NCI-H1436 treated with DMSO at 0.1 percent for 48 hours (cell line): ENCODE measurements at regions not wholly inside any gene's neighbourhood (a gene's known extent, or its start where the extent isn't known, plus 50 kb on each side); places are given as distances from the start of the nearest gene placed in this dataset.
"Not testable (repeated sequence)": the region's sequence is repeated elsewhere in the genome, so short reads cannot be mapped to it uniquely, and the experiment has no call there.

Source experiments
- DNase-seq: peaks from one replicate; lab custom pipeline; 2025; lab: John Stamatoyannopoulos, UW

DNA sequence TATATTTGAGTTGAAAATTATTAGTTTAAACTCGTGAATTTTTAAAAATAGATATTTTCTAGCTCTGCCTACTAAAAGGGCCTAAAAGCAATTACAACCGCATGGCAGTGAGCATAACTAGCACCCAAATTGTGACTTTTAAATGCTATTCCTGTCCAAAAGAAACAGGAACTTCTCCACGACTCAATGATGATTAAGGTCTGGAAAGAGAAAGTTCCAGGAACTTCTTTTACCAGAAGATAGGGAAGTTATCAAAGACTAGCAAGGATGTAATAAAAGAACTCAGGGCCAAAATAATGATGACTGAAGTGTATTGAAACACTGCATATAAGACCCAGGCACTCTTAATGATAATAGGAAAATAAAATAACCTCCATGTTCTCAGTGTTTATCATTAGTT lies 313.0 kb downstream of the PLPP3 start:
- DNase-seq: no peak

DNA sequence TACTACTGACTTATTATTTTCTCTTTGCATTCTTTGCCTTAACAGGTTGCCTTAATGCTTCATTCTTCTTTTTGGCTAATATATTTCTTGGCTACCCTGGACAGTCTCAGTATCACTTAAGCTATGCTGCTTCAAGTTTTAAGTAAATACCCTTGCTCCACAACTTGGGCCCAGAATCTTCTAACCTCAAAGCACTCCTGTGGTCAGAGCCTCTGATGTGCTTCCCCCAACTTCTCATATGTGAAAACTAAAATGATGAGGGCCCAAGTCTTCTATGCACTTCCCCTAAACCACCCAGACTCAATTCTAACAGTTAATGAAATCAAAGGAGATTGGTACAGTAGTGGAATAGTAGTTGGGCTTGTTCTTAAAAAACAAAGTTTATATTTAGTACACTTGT lies 314.1 kb downstream of the PLPP3 start:
- DNase-seq: no peak

GRCh38 chr1:56263908-56264307 lies 315.5 kb downstream of the PLPP3 start:
- DNase-seq: no peak

GRCh38 chr1:56258371-56258770 lies 321.0 kb downstream of the PLPP3 start:
- DNase-seq: no peak

- no peak for DNase-seq
Measured at GRCh38 chr1:56257726-56258125, 321.6 kb downstream of the PLPP3 start.

DNA sequence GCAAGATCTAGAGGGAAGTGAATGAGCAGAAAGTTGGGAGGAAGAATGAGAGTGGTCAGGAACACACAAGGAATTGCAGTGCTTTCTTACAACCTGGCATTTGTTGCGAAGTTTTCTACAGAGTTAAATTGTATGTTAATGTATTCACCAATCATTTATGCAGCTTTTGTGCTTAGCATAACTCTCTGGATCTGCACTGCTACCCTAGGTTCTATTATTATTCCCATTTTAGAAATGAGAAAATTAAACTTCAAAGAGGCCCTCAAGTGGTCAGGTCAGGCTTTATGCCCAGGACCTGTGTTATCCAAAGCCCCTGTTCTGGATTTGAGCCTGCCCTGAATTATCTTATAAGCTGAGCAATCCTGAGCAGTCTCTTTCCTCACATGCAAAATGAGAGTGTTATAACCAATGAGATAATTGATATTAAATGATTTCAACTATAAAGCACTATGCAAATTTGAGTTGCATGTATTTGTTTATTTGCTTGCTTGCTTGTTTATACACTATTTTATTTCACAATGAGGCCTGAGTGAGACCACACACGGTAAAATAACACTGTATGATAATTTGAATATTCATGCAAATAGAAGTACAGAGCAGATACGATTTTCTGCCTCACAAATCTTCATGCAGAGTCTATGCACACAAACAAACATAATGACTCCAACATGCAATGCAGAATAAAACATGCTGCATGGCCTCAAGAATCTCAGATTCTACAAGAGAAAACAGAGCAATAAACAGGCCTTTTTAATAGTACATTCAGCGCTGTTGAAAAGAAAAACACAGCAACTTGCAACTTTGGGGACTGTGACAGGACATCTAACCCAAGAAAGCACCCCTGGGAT lies 323.0 kb downstream of the PLPP3 start:
- no peak for DNase-seq

DNA sequence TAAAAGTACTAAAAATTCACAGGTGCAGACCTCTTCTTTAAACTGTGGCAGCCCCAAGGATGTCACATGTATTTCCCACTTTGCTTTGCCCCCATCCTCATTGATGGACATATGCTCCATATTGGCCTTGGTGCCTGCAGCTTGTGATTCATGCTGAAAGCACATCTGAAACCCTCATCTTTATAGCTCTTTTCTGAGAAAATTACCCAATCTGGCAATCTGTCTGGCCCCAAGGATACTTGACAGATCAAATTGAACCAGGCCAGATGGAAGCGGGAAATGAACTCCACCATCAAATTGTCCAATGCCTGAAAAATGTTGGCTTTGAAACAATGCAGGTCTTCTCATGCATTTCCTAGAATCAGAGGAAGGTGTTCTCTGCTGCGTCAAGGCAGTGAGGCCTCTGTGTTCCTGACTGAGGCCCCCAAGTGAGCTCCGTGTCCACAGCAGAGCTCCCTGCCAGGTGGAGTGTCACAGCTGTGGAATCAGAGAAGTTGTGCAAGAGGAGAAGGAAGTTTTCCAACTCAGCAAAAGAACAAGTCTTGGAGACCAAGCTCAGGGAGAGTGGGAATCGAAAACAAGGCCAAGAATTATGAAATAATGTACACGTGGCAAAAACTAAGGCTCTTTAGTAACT lies 323.7 kb downstream of the PLPP3 start:
- DNase-seq: no peak

DNA sequence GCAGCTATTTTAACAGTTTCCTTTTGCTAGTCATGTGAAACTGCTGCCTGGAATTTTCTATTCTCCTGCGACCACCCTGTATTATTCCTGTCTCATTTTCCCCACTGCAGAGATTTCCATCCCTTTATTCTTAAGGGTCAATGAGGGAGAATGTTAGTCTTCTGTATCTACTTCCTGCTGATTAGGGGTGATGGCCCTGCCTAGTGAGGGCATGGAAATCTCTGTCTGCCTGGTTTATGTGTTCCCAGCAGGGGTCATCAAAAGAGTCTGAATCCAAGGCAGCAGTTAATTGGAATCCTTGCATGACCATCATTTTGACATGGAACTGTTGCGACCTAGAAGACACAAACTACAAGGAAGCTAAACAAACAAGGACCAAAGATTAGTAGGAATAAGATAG lies 325.2 kb downstream of the PLPP3 start:
- no peak for DNase-seq

DNA sequence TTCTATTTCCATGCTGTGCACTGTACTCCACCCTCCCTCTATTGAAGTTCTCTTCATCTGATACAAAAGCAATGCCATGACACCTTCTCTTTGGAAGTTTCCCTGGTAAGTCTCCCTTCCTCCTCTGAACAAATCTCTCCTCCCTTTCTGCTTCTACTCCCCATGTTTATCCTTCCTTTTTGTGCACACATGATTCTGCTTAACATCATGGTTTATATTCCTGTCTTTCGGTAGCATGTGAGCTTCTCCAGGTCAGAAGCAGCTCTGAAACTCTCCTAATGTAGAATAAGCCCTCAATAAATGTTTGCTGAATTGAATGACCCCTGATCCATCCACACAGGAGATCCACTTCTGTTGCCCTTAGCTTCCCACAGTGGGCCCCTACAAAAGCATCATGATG lies 328.6 kb downstream of the PLPP3 start:
- DNase-seq: no peak

DNA sequence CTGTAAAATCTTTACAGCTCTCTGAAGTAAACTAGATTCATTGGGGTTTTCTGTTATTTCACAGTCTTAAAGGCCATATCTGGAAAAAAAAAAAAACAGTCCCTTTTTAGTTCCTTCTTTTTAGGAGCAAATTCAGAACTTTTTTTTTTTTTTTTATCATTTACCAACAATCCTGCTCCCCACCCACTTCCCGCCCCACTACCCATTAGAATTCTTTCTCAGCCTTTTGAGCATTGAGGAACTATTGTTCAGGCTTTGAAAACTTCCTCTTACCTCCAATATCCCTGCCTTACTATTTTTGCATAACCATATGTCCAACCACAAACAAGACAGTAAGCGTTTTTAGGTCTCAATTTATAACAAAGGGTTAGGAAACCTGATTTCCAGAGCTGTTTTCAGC lies 330.1 kb downstream of the PLPP3 start:
- no peak for DNase-seq

GRCh38 chr1:56248138-56248537 lies 331.2 kb downstream of the PLPP3 start:
- DNase-seq: no peak

DNA sequence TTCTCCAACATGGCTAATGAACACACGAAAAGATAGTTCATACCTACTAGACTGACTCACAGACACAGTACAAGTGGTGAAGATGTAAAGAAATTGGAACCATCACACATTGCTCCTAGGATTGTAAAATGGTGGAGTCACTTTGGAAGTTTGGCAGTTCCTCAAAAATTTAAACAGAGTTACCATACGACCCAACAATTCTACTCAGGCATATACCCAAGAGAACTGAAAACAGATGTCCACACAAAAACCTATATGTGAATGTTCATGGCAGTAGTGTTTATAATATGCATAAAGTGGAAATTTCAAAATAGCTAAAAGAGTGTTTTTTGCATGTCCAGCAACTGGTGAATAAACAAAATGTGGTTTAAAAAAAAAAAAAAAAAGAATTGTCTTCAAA lies 332.6 kb downstream of the PLPP3 start:
- not testable (repeated sequence) for DNase-seq

DNA sequence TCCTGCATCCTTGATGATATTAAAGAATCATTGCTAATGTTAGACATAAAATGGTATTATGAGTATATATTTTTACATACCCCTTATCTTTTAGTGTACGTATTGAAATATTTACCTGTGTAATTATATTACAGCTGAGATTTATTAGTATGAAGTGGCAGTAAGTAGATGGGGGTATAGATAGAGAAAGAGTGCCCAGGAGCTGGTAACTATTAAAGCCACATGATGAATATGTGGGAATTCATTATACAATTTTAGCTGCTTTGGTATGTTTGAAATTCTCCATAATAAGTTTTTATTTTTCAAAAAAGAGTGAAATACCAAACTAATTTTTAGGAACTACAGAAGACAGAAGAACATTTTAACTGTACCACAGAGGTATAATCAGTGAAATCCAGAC lies 339.0 kb downstream of the PLPP3 start:
- no peak for DNase-seq

DNA sequence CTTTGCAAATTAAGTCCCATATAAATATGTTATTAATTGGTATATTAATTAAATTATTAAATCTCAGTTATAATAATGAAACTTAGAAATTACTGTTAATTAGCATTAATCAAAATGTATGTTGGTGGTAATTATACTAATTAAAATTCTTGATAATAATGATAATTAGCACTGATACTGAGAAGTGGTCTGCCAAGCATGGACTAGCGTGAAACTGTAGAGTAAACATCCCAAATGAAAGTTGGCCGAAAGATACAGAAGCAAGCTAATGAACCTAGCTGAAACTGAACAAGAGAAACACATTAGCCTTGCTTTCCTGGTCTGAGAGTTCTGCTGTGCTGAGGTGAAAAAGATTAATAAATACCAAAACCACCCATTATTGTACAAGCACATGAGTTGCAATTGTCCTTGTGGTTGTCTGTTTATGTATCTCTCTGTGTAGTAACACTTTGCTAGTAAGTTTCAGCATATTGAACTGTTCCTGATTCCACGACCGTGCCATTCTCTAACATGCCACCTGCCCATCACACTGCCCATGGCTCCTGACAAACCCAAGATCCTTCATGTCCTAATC lies 341.8 kb downstream of the PLPP3 start:
- DNase-seq: no peak

DNA sequence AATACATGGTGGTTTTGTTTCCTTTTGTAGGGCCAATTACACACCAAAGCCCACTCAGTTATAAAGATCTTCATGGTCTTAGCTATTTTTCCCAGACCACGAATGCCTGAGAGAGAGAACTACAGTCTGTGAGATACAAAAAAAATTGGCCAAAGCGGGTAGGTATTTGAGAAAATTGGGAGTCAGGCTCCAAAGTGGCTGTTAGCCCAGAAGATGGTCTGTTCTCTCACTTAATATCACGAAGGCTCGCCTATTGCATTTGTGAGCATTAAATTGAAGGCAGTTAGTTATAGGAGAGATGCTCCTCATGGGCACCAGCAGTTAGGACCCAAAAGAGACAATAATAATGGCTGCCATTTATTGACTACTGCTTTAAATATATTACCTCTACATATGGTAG lies 342.7 kb downstream of the PLPP3 start:
- no peak for DNase-seq

DNA sequence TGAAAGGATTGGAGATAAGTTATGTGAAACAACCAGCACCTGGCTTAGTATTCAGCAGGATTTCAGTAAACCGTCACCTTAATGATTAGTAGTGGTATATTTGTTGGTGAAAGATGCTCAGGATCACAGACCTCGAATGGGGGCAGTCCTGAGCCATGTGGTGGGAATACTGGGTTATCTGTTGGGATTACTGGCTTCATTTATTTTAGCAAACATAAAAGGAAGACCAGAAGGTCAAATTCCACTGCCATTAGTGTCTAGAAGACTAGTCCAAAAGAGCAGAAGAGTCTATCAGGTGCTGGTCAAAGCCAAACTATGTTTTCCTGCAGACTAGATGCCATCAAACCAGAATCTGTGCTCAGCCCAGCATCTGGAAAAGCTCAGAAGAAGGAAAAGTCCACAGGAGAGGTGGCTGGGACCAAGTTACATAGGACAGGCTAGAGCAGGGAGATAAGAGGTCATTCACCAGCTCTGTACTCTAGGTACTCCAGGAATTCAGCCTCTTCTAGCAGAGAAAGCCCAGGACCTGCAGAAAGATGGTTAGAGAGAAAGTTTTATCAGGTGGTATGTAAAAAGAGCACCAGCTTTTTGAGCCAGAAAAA lies 343.4 kb downstream of the PLPP3 start:
- no peak for DNase-seq

DNA sequence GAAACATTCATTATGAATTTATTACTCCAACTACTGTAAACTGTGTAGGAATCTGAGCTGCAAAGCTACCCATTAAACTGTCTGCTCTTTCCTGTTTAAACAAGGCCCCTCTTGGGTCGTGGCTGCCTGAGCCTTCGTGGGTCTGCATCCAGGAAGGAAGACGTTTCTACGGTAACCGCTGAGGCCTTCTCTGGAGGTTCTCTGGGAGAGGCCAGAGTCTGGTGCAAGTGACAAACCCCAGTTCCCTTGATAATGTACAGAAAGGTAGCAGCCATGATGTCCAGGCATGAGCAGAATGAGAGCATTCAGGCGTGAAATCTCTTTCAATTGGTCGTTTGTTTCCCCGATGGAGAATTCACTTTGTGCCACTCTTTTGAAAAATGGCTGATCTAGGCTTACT lies 350.2 kb downstream of the PLPP3 start:
- no peak for DNase-seq

DNA sequence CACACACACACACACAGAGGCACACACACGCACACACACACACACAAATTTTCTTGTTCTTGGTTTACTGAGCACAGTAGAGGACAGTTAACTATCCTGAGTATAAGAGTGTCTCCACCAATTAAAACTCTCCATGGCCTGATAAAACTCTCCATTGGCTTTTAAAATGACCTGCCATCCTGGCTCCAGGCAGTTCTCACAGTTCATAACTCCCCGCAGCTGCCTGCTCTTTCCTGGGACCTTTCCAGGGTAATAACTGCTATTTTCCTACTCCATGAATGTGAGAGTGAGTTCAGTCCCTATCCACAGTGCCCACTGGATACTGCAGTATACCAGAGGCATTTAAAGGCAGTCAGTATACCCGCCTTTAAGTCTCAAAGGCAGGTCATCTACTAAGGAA lies 351.5 kb downstream of the PLPP3 start:
- DNase-seq: no peak

DNA sequence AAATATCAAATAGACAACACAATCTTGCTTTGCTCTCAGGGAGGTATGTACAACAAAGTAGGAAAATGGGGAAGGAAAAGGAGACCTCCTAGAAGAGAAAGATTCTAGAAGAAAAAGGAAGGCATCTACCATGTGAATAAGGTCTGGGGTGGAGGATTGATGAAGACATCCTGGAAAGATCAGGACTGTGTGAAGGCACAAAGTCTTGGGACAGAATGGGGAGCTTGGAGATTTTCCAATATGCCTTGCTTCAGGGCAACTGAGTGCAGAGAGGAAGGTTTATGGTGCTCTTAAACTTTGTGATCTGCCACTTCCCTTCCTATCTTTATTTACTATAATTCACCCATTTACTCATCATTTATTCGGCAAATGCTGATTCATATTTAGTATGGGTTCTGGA lies 352.0 kb downstream of the PLPP3 start:
- DNase-seq: no peak

DNA sequence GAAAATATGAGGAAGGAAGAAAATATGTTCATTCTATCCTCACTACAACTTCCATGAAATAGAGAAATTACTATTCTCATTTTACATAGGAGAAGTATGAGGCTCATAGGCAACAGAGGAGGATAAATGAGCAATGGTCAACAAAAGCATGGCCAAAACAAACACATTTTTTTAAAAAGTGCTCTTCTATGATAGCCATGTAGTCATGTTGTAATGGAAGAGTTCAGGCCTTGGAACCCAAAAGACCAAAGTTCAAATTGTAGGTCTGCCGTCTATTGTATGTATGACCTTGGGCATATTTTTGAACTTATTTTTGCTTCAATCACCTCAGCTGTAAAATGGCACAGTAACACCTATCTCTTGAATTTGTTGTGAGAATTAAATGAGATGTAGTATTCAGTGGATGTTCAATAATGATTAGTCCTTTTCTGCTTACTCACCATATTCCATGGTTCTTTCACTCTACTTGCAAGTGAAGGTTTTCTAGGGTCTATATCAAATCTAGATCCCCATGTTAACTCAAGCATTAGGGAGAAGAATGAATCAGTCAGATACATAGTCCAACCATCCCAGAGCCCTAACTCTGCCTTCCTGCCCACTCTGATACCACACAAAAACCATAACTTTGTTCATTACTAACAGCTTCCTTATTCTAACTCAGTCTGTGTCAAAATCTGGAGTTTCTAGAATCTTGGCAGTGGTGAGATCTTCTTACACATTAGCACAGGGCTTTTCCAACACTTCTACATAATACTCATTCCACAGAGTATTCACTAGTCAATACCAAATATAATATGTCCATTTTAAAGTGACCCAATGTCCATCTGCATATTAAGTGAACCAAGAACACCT lies 353.2 kb downstream of the PLPP3 start:
- DNase-seq: no peak

GRCh38 chr1:56223968-56224367 lies 355.4 kb downstream of the PLPP3 start:
- DNase-seq: no peak

- DNase-seq: no peak
Measured at GRCh38 chr1:56222914-56223540, 356.3 kb downstream of the PLPP3 start.
